ENCODE measurements at regions not wholly inside any gene's neighbourhood (a gene's known extent, or its start where the extent isn't known, plus 50 kb on each side); places are given as distances from the start of the nearest gene placed in this dataset.

DNA sequence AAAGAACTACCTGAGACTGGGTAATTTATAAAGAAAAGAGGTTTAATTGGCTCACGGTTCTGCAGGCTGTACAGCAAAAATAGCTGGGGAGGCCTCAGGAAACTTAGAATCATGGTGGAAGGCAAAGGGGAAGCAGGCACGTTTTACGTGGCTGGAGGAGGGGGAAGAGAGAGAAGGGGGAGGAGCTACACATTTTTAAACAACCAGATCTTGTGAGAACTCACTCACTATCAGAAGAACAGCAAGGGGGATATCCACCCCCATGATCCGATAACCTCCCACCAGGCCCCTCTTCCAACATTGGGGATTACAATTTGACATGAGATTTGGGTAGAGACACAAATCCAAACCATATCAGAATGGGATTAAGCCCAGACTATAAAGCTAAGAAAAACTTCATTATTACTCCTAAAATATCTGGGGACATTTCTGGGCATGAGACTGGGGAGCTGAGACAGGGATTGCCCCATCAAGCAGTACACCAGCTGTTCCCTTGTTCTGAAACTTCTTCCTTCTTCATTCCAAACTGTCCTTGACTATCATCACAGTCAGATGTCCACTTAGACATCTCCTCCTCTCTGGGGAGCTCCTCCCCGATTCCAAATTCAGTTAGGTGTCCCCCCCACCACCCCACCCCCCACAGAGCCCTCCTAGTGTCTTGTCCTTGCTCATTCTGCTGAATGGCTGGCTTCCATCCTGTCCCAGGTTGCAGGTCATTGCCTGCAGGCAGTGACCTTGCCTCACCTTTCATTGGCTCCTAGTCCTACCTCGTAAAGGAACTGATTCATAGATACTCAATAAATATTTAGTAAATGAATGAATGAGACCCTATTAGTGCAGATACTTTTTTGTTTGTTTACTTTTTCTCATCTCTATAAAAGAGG, 132.6 kb downstream of the EVX1 start:
- H4K20me1 ChIP-seq, result no peaks in the 10 kb centered on the region
- no peak overlapping the region for H3K9ac ChIP-seq
- H3K36me3 ChIP-seq, result no peaks in the 10 kb centered on the region
- TF ChIP-seq Cebpa-rat (IDR thresholded peaks at IDR 0.05), result no peak
- H3K27me3 ChIP-seq, result no peaks in the 10 kb centered on the region
- H3K4me1 ChIP-seq, result peaks cover 5 to 37% (median 13%) of the 10 kb centered on the region in 10 experiments; a peak in 16 of 20 replicates
- H3K4me2 ChIP-seq, result peak overlapping the region in 2 of 11 experiments; percentile 0 to 6; a peak in 1 of 22 replicates
- H3K9me3 ChIP-seq (replicated peaks in 1 of 11), result no peaks in the 10 kb centered on the region
- no peak overlapping the region for H3K27ac ChIP-seq
- no peak overlapping the region for H3K4me3 ChIP-seq

GRCh38 chr7:27375958-27376357, 133.4 kb downstream of the EVX1 start:
- Histone ChIP-seq H3K9me3 (replicated peaks in 1 of 11) (no peaks in the 10 kb centered on the region), H3K27ac (no peak overlapping the region), H4K20me1 (no peaks in the 10 kb centered on the region), H3K27me3 (no peaks in the 10 kb centered on the region), H3K4me1 (peaks cover 5 to 37% (median 13%) of the 10 kb centered on the region in 10 experiments; a peak in 16 of 20 replicates), H3K4me2 (no peak overlapping the region), H3K4me3 (no peak overlapping the region), H3K36me3 (no peaks in the 10 kb centered on the region), H3K9ac (no peak overlapping the region)
- no peak for TF ChIP-seq Cebpa-rat (IDR thresholded peaks at IDR 0.05)

DNA sequence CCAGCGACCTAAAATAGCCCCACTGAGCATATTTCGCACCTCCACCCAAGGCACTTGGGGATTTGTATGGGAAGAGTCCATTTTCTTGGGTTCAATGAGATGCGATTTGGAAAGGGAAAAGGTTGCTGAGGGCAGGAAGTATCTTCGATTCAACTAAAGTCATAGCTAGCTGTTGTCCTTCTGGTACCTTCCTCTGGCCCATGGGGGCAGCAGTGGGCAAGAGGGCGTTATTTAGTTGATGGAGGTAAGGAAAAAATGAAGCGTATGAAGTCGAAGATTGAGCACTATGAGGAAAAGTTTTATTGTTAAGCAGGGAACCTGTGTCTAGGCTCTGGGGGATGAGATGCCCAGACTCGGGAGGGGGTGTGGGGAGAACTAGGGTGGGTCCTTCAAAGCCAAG, 135.4 kb downstream of the EVX1 start:
- no peak overlapping the region for H3K27ac ChIP-seq
- no peaks in the 10 kb centered on the region for H3K27me3 ChIP-seq
- TF ChIP-seq Cebpa-rat (IDR thresholded peaks at IDR 0.05), result no peak
- H4K20me1 ChIP-seq, result no peaks in the 10 kb centered on the region
- H3K9me3 ChIP-seq (replicated peaks in 1 of 11), result no peaks in the 10 kb centered on the region
- peaks cover 0 to 21% (median under 1%) of the 10 kb centered on the region in 10 experiments; a peak in 9 of 20 replicates for H3K4me1 ChIP-seq
- no peak overlapping the region for H3K4me2 ChIP-seq
- no peaks in the 10 kb centered on the region for H3K36me3 ChIP-seq
- H3K4me3 ChIP-seq, result no peak overlapping the region
- H3K9ac ChIP-seq, result no peak overlapping the region

- Histone ChIP-seq H4K20me1 (no peaks in the 10 kb centered on the region), H3K9me3 (replicated peaks in 1 of 11) (no peaks in the 10 kb centered on the region), H3K4me1 (peaks cover 0 to 3% (median 0%) of the 10 kb centered on the region in 10 experiments; a peak in 1 of 20 replicates), H3K4me2 (no peak overlapping the region), H3K36me3 (no peaks in the 10 kb centered on the region), H3K27ac (no peak overlapping the region), H3K4me3 (no peak overlapping the region), H3K9ac (no peak overlapping the region), H3K27me3 (no peaks in the 10 kb centered on the region)
- no peak for TF ChIP-seq Cebpa-rat (IDR thresholded peaks at IDR 0.05)
Observed at GRCh38 chr7:27382307-27382706, 139.7 kb downstream of the EVX1 start.

DNA sequence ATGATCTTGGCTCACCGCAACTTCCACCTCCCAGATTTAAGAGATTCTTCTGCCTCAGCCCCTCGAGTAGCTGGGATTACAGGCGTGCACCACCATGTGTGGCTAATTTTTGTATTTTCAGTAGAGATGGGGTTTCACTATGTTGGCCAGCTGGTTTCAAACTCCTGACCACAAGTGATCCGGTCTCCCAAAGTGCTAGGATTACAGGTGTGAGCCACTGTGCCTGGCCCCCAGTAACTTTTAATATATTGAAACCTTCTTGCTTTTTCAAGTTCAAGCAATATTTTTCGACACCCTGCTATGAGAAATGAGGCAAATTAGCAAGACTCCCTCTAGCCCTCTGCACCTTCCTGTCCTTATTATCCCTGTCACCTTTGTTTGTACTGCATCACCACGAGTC, 144.0 kb downstream of the EVX1 start:
- no peaks in the 10 kb centered on the region for H3K4me1 ChIP-seq
- no peak overlapping the region for H3K4me2 ChIP-seq
- no peaks in the 10 kb centered on the region for H3K27me3 ChIP-seq
- H3K9ac ChIP-seq, result no peak overlapping the region
- H3K4me3 ChIP-seq, result no peak overlapping the region
- H4K20me1 ChIP-seq, result no peaks in the 10 kb centered on the region
- no peak overlapping the region for H3K27ac ChIP-seq
- no peaks in the 10 kb centered on the region for H3K36me3 ChIP-seq
- no peaks in the 10 kb centered on the region for H3K9me3 ChIP-seq (replicated peaks in 1 of 11)
- TF ChIP-seq Cebpa-rat (IDR thresholded peaks at IDR 0.05), result no peak

DNA sequence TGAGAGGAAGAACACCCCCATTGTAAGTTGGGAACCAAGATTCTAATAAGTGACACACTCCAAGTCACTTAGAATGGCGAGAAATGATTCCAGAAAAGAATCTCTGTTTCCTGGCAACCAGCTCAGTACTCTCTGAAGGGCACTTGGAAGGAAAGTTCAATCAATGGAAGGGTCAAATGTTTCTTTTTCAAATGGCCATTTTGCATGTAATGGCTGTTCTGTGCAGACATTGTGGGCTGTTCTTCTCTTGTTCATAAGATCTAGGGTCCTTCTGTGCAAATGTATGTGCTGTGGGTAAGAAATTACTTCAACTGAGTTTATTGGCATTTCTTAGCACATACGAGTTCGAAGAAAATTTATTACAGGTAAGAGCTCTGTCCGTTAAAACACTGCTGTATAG, 145.3 kb downstream of the EVX1 start:
- Histone ChIP-seq H3K4me1 (no peaks in the 10 kb centered on the region), H4K20me1 (no peaks in the 10 kb centered on the region), H3K27me3 (no peaks in the 10 kb centered on the region), H3K27ac (no peak overlapping the region), H3K4me2 (no peak overlapping the region), H3K9ac (no peak overlapping the region), H3K9me3 (replicated peaks in 1 of 11) (no peaks in the 10 kb centered on the region), H3K4me3 (no peak overlapping the region), H3K36me3 (no peaks in the 10 kb centered on the region)
- TF ChIP-seq Cebpa-rat (IDR thresholded peaks at IDR 0.05), result no peak

DNA sequence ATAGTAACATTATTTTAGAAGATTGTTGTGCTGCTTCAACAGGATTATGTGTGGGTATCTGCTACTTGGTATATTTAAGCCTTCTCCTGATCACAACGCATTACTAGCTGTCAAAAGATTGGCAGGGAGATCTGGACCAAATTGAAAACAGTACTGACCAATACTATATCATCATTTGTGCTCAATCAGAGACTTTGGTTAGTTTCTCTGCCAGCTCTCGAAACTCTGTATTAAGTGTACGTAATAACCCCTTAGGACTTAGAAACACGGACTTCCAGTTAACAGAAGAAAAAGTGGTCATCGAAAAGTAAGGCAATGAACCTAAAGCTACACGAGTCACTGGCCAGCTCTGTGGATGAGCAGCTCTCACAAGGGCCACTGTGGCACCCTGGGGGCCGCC, 146.0 kb downstream of the EVX1 start:
- Histone ChIP-seq H3K27ac (no peak overlapping the region), H4K20me1 (no peaks in the 10 kb centered on the region), H3K27me3 (no peaks in the 10 kb centered on the region), H3K4me2 (no peak overlapping the region), H3K9me3 (replicated peaks in 1 of 11) (peaks cover 0 to 5% (median 0%) of the 10 kb centered on the region in 11 experiments; a peak in 6 of 22 replicates), H3K4me1 (no peaks in the 10 kb centered on the region), H3K4me3 (no peak overlapping the region), H3K9ac (no peak overlapping the region), H3K36me3 (no peaks in the 10 kb centered on the region)
- TF ChIP-seq Cebpa-rat (IDR thresholded peaks at IDR 0.05), result no peak

DNA sequence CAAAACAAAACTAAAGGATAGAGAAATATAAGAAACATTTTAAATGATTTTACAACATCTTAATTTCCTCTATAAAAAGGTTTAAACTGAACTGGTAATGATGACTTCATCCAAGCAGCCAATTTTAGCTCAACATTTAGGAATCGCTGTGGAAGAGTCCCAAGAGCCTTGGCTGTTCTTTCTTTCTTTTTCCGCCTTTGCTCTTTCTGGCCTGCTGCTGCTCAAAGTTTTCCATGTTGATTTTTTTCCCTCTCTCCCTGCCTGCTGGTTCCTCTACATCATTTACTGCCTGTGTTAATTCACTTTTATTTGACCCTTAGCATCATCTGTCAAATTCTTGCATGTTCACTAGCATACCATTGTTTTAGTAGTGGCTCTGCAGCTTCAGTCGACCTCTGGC, 146.9 kb downstream of the EVX1 start:
- Histone ChIP-seq H4K20me1 (no peaks in the 10 kb centered on the region), H3K27me3 (no peaks in the 10 kb centered on the region), H3K9ac (no peak overlapping the region), H3K4me3 (no peak overlapping the region), H3K4me2 (no peak overlapping the region), H3K9me3 (replicated peaks in 1 of 11) (peaks cover 0 to 13% (median 0%) of the 10 kb centered on the region in 11 experiments; a peak in 6 of 22 replicates), H3K36me3 (no peaks in the 10 kb centered on the region), H3K27ac (no peak overlapping the region), H3K4me1 (no peaks in the 10 kb centered on the region)
- TF ChIP-seq Cebpa-rat (IDR thresholded peaks at IDR 0.05), result no peak

DNA sequence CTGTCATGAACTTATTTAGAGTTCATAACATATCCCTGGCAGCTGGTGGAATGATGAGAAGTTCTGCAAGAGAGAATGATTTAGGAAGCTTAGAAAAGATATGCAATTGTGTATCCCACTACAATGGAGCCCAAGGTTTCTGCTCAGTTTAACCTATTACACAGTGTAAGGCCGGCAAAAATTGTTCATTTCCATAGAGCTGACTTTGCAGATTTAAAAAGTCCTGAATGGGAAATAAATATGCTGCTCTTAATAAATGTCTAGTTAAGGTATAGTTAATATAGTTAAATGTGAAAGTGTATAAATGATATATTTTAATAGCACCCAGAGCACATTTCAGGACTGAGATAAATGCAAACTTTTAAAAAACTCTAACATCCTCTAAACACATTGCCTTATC, 149.9 kb downstream of the EVX1 start:
- Histone ChIP-seq H3K4me3 (no peak overlapping the region), H3K27me3 (no peaks in the 10 kb centered on the region), H3K9me3 (replicated peaks in 1 of 11) (peaks cover 0 to 13% (median 0%) of the 10 kb centered on the region in 11 experiments; a peak in 6 of 22 replicates), H3K4me2 (no peak overlapping the region), H3K27ac (no peak overlapping the region), H3K9ac (no peak overlapping the region), H3K36me3 (no peaks in the 10 kb centered on the region), H4K20me1 (no peaks in the 10 kb centered on the region), H3K4me1 (no peaks in the 10 kb centered on the region)
- TF ChIP-seq Cebpa-rat (IDR thresholded peaks at IDR 0.05), result no peak

GRCh38 chr7:27394871-27395270, 152.3 kb downstream of the EVX1 start:
- Histone ChIP-seq H3K27ac (no peak overlapping the region), H3K27me3 (no peaks in the 10 kb centered on the region), H3K4me2 (no peak overlapping the region), H3K4me1 (peaks cover 10 to 15% (median 11%) of the 10 kb centered on the region in 10 experiments), H3K9me3 (replicated peaks in 1 of 11) (peaks cover 0 to 13% (median 0%) of the 10 kb centered on the region in 11 experiments; a peak in 6 of 22 replicates), H3K4me3 (no peak overlapping the region), H3K36me3 (no peaks in the 10 kb centered on the region), H3K9ac (no peak overlapping the region), H4K20me1 (no peaks in the 10 kb centered on the region)
- TF ChIP-seq Cebpa-rat (IDR thresholded peaks at IDR 0.05), result no peak

Data from BLaER1 treated with 17β-estradiol and CSF1 and Interleukin-3, amounts not matched to agents 10 nM and 100 nM (cell line).